Body of pancreas (tissue), 4 donors: ENCODE measurements at regions not wholly inside any gene's neighbourhood (a gene's known extent, or its start where the extent isn't known, plus 50 kb on each side); places are given as distances from the start of the nearest gene placed in this dataset.

Source experiments
- POLR2A ChIP-seq, 3 donors: fragments of 450-650 bp; IDR thresholded peaks; one replicate each; pipeline ENCODE4 v1.6.1; 2016; ENCODE audit warnings: antibody characterized with exemption in 3 of 3, mild to moderate bottlenecking in 2 of 3
- TF ChIP-seq, protein P1 (sequence below), 7 experiments: fragments of 450-650 bp in 4 of 7; fragments of 200-600 bp in 3 of 7; sonication (generic) in 3 of 7; IDR thresholded peaks; one replicate each; pipeline ENCODE4 v1.5.1; 2016 to 2019; ENCODE audit warnings: antibody characterized with exemption in 7 of 7

DNA sequence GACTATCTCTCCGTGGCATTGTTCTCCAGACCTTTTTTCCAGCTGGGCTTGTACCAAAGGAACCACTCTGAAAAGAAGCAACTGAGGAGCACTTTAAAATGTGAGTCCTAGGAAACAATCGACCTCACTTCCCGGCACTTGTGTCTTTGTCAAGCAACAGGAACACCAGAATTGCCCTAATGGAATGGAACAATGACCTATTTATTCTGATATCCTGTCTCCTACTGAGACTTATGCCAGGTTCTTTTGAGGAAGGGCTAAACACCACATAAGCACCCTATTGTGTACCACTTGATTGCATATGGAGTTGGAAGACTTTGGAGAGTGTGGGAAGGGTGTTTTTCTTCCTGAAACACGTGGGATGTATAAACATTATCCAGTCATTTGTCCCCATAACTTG lies 56.8 kb upstream of the TGFBR2 start:
- TF ChIP-seq, protein P1, sequence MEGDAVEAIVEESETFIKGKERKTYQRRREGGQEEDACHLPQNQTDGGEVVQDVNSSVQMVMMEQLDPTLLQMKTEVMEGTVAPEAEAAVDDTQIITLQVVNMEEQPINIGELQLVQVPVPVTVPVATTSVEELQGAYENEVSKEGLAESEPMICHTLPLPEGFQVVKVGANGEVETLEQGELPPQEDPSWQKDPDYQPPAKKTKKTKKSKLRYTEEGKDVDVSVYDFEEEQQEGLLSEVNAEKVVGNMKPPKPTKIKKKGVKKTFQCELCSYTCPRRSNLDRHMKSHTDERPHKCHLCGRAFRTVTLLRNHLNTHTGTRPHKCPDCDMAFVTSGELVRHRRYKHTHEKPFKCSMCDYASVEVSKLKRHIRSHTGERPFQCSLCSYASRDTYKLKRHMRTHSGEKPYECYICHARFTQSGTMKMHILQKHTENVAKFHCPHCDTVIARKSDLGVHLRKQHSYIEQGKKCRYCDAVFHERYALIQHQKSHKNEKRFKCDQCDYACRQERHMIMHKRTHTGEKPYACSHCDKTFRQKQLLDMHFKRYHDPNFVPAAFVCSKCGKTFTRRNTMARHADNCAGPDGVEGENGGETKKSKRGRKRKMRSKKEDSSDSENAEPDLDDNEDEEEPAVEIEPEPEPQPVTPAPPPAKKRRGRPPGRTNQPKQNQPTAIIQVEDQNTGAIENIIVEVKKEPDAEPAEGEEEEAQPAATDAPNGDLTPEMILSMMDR (IDR thresholded peaks at IDR 0.05), result no peak
- no peak for TF ChIP-seq POLR2A (IDR thresholded peaks at IDR 0.05)
